ENCODE measurements at regions not wholly inside any gene's neighbourhood (a gene's known extent, or its start where the extent isn't known, plus 50 kb on each side); places are given as distances from the start of the nearest gene placed in this dataset.

- FAIRE-seq (no peak), DNase-seq (ENCODE audit: low spot score) (peak; percentile 75)
Observed at GRCh38 chr6:6781172-6781872, 192.8 kb downstream of the LY86 start.

DNA sequence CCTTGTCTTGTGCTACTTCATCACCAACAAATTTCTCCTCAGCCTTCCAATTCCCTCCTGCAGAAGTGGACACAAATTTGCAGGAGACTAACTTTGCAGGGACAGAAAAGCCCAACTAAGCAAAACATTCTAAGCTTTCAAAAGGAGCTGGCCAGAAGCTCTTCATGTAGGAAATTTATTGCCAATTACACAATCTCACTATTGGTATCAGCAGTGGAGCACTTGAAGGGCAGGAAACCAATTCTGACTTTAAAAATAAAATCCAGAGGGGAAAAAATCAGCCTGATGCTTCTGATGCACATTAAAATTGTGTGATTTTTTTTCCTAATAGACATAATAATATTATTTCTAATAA lies 193.3 kb downstream of the LY86 start:
- DNase-seq (ENCODE audit: low spot score), result no peak
- FAIRE-seq, result no peak

GRCh38 chr6:6783721-6784120 lies 195.2 kb downstream of the LY86 start:
- DNase-seq (ENCODE audit: low spot score) (no peak), FAIRE-seq (no peak)

GRCh38 chr6:6784514-6785162 lies 196.1 kb downstream of the LY86 start:
- no peak for FAIRE-seq
- no peak for DNase-seq (ENCODE audit: low spot score)

- FAIRE-seq, result no peak
Observed at GRCh38 chr6:6785163-6785521, 196.6 kb downstream of the LY86 start.

DNA sequence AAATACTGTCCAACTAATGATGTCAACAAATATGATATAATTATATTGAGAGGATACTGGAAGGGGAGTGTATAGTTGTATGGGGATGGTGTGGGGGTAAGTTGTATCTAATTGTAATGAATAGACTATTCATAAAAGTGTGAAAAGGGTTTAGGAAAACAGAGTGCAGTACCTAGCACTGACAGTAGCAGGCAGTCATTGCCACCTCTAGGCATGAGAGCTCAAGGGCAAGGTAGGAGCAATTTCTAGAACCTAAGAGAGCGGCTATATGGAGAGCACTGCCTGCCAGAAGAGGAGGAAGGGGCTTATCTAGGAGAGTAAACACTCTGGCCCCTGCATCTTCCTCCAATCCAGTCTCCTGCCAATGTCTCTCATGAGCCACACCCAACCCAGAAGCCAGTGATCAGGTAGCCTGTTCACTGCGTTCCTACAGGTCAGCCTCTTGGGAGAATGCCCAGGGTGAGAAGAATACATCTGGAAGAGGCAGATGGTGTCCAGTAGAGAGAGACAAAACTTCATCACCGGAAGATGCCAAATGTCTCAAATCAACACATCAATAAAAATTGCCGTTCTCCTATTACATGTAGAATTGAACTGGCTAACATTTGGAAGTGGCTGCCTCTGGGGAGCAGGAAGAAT lies 200.0 kb downstream of the LY86 start:
- FAIRE-seq, result no peak
- DNase-seq (ENCODE audit: low spot score), result no peak

More at GRCh38 chr6:6785163-6785521, 196.6 kb downstream of the LY86 start:
- DNase-seq (ENCODE audit: low spot score), result no peak

DNA sequence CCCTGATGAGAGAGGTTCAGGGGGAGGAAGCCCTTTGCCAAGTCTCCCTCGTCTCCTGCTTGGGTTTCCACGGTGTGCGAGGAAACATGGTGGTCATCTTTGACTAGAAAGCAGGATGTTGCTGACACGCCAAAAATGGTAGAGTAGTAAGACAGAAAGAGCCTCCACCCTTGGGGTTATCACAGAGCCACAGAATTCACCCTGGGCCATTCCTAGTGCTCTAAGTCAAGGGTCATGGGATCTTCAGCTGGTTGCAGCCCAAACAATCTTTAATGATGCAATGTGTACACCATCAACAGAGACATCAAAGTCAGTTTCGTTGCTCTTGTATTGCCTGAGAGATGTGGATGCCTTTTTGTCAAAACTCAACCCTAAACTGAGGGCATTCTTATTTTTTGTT lies 201.9 kb downstream of the LY86 start:
- DNase-seq (ENCODE audit: low spot score), result no peak
- no peak for FAIRE-seq

DNA sequence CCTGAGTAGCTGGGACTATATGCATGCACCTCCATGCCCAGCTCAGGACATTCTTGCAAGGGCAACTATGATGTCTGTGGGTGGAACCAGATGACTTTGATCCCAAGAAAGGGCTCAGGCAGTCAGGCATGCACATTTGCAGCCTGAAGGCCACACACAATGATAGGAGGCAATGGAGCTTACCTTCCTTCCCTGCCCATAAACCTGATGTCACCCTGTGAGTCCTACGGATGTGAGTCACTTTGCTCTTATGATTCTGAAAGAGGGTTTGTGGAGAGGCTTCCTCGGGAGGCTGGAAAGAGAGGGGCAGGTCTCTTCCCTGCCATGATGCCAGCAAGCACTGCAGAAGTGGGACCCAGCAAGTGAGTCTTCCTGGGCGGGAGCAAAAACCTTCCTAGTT lies 202.4 kb downstream of the LY86 start:
- DNase-seq (ENCODE audit: low spot score), result peak; percentile 80

DNA sequence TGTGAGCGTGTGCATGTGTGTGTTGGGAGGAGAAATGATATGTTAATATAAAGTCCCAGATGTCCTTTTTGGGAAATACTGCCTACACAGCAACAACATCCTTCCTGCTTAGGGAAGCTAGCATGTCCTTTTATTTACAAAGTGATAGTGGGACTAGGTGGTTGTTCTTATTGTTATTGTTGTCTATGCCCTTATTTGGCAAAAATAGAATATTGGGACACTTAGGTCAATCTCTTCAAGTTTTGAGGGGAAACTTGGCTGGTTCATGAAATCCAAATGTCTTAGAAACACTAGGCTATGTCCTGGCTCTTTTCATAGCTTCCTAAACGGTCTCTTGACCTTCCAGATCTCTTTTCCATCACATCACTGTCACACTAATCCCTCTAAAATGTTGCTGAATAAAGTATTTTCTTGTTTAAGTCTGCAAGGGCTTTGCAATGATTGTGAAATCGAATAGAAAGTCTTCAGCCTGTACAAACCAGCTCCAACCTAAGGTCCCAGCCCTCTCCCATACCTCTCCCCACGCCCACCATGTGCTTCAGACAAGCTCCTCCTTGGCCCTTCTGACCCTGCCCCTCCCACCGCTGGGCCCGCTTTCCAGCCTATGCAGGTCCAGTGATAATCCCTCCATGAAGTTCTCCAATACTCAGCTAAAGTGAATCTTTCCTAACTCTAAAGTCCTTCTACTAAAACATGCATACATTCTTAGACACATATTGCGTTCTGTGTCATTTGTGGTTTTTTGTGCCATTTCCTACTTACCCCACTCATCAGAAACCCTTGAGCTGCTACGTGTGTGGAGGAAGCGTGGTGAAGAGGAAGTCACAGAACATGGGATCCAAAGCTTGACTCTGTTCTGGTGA lies 205.1 kb downstream of the LY86 start:
- FAIRE-seq (no peak), DNase-seq (ENCODE audit: low spot score) (no peak)

More for the DNA sequence above, 202.4 kb downstream of the LY86 start:
- FAIRE-seq, result peak; percentile 77

- DNase-seq (ENCODE audit: low spot score), result no peak
- no peak for FAIRE-seq
Observed at GRCh38 chr6:6795393-6795792, 206.9 kb downstream of the LY86 start.

DNA sequence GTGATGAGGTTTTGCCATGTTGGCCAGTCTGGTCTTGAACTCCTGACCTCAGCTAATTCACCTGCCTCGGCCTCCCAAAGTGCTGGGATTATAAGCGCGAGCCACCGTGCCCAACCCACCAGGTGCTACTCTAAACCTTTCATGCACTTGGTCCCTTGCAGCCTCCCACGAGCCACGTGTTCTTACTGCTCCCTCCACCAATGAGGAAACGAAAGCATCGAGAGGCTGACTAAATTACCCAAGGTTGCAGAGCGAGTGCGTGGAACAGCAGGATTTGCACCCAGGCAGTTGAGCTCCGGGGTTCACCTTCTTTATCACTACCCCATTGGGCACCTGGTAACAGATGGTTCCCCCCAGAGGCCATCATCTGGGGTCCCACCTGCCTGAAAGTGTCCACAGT lies 208.3 kb downstream of the LY86 start:
- no peak for FAIRE-seq

GRCh38 chr6:6798448-6798860 lies 209.9 kb downstream of the LY86 start:
- FAIRE-seq (no peak), DNase-seq (ENCODE audit: low spot score) (no peak)

More for the DNA sequence above, 208.3 kb downstream of the LY86 start:
- DNase-seq (ENCODE audit: low spot score), result no peak

GRCh38 chr6:6801005-6801335 lies 212.4 kb downstream of the LY86 start:
- FAIRE-seq (no peak), DNase-seq (ENCODE audit: low spot score) (no peak)

GRCh38 chr6:6801635-6802218 lies 213.2 kb downstream of the LY86 start:
- FAIRE-seq, result no peak
- no peak for DNase-seq (ENCODE audit: low spot score)

DNA sequence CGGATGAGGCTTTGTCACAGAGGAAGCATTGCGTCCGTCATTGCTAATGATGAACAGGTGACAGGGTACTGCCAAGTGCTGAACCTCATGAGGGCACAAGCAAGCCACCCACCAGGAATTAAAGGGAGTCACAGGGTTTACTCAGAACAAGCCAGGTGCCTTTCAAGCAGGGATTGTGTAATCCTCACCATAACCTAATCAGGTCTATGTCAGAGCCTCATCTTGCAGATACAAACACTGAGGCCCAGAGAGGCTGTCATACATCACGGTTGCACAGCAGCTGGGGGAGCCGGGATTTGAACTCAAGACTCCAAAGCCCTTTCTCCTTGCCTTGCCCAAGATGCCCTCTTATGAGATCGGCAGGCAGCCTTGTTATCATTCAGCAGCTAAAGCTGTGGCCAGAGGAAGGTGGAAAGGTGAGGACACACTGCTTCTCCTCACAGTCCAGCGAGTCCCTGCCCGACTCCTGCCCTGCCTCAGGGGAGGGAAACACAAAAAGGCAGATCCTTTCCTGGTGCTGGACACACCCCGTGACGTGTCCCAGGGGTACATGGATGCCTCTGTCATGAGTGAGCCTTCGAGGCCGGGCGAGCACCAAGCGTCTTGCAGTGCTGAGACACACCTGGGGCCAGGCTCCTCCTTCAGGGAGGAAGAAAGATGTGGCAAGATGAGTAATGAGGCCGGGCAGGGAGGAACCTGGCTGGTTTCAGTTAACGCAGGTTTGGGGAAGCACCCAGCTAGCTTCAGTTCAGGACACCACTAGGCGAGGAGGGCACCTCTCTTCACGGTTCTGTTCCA lies 214.9 kb downstream of the LY86 start:
- DNase-seq (ENCODE audit: low spot score) (peak; percentile 64), FAIRE-seq (no peak)

DNA sequence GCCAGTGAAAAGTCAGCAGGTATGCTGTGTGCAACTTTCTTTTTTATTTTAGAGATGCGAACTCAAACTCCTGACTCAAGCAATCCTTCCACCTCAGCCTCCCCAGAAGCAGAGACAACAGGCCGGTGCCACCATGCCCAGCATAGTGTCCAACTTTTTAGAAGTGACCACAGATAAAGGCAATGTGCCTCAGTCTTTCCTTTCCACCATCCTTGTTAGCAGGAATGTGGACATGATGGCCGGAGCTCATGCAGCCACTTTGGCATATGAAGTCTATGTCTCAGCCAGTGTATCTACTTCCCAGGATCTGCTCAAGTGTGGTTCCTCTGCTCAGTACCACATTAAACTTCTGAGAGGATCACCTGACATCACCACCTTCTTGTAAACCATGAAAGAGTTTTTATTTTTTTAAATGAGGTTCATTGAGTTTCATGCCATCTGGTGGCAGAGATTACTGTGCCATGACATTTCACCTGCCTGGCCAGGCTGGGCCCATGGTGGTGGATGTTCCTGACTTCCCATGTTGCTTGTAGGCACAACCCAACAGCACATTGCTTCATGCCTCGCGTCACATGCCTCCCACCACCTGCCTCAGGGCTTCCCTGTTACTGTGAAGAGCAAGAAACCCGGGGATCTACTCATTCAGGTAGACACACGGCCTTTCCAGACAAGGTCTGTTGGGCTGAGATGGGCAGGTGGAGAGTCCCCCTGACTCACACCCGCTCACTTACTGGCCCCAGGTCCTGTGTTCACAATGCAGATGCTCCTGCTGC lies 216.5 kb downstream of the LY86 start:
- FAIRE-seq, result no peak
- DNase-seq (ENCODE audit: low spot score), result no peak

GRCh38 chr6:6806844-6807518 lies 218.5 kb downstream of the LY86 start:
- DNase-seq (ENCODE audit: low spot score) (no peak), FAIRE-seq (no peak)

DNA sequence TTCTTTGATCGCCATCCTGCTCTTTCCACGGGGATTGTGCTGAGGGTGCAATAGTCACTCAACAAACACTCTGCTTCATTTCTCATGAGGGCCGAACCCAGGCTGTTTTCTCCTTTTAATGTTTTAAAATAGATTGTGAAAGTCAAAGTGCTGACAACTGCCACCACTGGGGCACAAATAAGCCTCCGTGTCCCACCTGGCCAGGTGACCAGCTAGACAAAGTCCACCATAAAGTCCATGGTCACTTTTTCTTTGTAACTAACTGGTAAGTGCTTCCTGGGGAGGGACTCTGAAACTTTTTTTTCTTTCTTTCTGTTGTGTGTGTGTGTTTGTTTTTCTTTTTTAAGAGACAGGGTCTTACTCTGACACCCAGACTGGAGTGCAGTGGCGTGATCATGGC lies 219.8 kb downstream of the LY86 start:
- no peak for FAIRE-seq
- DNase-seq (ENCODE audit: low spot score), result no peak

GRCh38 chr6:6808915-6809314 lies 220.4 kb downstream of the LY86 start:
- no peak for DNase-seq (ENCODE audit: low spot score)
- no peak for FAIRE-seq
